Bronchial epithelial cell (primary cell): ENCODE measurements at regions not wholly inside any gene's neighbourhood (a gene's known extent, or its start where the extent isn't known, plus 50 kb on each side); places are given as distances from the start of the nearest gene placed in this dataset.
A peak's percentile ranks its signal among the peaks of the same experiment; 100 is the strongest.

ENCODE experiments used
- DNase-seq: peaks from one replicate; pipeline ENCODE4 v3.0.0-alpha.2; 2010; ENCODE audit warnings: low read depth
- FAIRE-seq: peaks from 2 replicates; lab custom pipeline; 2011; peaks lifted over from hg19 to GRCh38; lab: Jason Lieb, UNC
- H3K27me3 ChIP-seq: 2 replicates; pipeline ENCODE4 v1.5.1; 2011; ENCODE audit warnings: low read length; ENCODE audit not compliant: control insufficient read depth, insufficient read depth
- H3K36me3 ChIP-seq: 2 replicates; pipeline ENCODE4 v1.5.1; 2011; ENCODE audit warnings: low read length; ENCODE audit not compliant: control insufficient read depth, insufficient read depth
- H3K4me3 ChIP-seq: 2 replicates; pipeline ENCODE4 v1.5.1; 2011; ENCODE audit warnings: mild to moderate bottlenecking, low read depth, low read length, control low read depth
- TF ChIP-seq, protein P1 (sequence below): IDR thresholded peaks from 2 replicates; pipeline ENCODE4 v1.5.1; 2011; ENCODE audit warnings: mild to moderate bottlenecking, moderate library complexity, low read length, control low read depth, inconsistent platforms; ENCODE audit not compliant: insufficient read depth, severe bottlenecking

- TF ChIP-seq, protein P1, sequence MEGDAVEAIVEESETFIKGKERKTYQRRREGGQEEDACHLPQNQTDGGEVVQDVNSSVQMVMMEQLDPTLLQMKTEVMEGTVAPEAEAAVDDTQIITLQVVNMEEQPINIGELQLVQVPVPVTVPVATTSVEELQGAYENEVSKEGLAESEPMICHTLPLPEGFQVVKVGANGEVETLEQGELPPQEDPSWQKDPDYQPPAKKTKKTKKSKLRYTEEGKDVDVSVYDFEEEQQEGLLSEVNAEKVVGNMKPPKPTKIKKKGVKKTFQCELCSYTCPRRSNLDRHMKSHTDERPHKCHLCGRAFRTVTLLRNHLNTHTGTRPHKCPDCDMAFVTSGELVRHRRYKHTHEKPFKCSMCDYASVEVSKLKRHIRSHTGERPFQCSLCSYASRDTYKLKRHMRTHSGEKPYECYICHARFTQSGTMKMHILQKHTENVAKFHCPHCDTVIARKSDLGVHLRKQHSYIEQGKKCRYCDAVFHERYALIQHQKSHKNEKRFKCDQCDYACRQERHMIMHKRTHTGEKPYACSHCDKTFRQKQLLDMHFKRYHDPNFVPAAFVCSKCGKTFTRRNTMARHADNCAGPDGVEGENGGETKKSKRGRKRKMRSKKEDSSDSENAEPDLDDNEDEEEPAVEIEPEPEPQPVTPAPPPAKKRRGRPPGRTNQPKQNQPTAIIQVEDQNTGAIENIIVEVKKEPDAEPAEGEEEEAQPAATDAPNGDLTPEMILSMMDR = no peak
- peaks cover 2% of the 10 kb centered on the region for H3K27me3 ChIP-seq
- no peak overlapping the region for H3K4me3 ChIP-seq
- DNase-seq (no peak), FAIRE-seq (no peak)
- H3K36me3 ChIP-seq = no peaks in the 10 kb centered on the region
Measured at GRCh38 chr10:118948786-118949185, 80.7 kb upstream of the NANOS1 start.

DNA sequence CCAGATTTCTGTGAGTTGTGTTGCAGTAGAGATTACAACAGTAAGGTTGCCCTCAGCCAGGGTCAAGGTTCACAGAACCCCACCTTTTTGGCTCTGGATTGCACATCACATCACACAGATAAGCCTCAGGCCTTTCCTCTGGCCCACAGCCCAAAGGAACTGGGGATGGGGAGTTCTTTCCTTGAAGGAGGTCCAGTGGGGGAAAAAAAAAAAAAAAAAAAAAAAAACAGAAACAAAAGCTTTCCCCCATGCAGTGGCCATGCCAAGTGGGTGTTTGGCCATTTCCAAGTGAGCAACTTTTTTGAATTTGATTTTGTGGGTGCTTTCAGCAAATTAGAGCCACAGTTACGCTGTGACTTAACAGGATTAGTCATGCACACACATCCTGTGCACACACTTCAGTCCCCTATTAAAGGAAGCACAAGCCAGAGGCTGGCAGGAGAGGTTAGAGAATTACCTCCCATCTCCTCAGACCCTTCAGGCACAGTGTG is 79.3 kb upstream of the NANOS1 start:
- no peaks in the 10 kb centered on the region for H3K36me3 ChIP-seq
- TF ChIP-seq, protein P1 = no peak
- H3K27me3 ChIP-seq = peaks cover 2% of the 10 kb centered on the region
- FAIRE-seq (no peak), DNase-seq (peak; percentile 67)
- no peak overlapping the region for H3K4me3 ChIP-seq

DNA sequence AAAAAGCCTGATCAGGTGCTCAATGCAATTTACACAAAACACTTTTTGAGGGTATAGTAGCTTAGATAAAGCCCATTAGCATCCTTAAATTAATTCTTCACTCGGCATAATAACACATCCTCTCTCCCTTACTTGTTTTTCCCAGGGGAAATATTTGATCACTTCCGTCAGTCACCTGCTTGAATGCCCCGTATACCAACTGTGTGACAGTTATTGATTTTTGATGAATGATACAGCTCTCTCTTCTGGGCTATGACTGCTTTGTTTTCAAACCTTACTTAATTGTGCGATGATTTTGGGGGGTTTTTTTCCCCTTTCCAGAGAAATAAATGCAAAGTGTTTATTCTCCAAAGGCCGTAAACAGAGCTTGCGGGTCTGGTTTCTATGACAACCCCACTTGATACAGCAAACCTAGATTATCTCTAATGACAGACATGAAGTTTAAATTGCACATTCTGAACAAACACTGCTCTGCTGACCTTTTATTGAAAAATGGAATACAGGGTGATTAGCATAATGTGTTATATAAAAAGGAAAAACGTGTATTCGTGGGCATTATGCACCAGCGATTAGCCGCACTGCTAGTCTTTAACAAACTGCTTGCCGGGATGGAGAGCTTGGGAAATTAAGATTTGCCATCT is 78.4 kb upstream of the NANOS1 start:
- no peak for DNase-seq
- no peak for FAIRE-seq
- H3K4me3 ChIP-seq = no peak overlapping the region
- H3K36me3 ChIP-seq = no peaks in the 10 kb centered on the region
- TF ChIP-seq, protein P1 = no peak
- H3K27me3 ChIP-seq = peaks cover 2% of the 10 kb centered on the region

DNA sequence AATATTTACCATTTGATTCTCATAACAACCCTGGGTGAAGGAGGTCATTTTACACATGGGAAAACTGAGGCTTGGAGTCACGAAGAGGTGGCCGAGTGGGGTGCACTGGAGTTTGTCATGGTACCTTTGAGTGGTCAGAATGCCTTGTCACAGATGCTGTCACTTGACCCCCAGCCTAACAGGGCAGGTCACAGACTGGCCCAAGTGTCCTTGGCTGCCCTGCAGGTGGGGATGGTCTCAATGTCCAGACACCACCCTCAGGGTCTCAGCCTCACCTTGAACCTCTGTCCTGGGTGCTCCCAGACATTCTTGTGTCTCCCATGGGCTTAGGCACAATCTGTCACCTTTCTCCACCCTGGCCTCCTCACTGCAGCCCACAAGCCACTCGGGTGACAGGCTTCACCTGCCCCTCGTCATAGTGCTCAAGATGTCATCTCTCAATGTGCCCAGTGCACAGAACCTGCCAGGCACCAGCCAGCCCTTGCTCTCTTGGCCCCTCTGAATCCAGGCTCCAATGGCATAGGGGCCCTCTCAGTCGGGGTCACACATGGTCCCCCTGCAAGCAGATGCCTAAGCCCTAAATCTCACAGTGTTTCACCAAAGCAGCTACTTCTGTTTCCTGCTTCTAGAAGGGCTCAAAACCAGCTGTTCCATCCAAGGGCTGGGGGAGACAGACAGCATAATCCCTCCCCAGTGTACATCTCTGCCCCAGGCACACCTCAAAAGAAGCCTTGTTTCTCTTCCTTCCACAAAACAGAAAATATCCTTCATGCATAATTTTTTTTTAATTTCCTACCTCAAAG is 76.8 kb upstream of the NANOS1 start:
- no peak for FAIRE-seq
- TF ChIP-seq, protein P1 = no peak
- peaks cover 2% of the 10 kb centered on the region for H3K27me3 ChIP-seq
- no peak overlapping the region for H3K4me3 ChIP-seq
- H3K36me3 ChIP-seq = no peaks in the 10 kb centered on the region
- DNase-seq = no peak

DNA sequence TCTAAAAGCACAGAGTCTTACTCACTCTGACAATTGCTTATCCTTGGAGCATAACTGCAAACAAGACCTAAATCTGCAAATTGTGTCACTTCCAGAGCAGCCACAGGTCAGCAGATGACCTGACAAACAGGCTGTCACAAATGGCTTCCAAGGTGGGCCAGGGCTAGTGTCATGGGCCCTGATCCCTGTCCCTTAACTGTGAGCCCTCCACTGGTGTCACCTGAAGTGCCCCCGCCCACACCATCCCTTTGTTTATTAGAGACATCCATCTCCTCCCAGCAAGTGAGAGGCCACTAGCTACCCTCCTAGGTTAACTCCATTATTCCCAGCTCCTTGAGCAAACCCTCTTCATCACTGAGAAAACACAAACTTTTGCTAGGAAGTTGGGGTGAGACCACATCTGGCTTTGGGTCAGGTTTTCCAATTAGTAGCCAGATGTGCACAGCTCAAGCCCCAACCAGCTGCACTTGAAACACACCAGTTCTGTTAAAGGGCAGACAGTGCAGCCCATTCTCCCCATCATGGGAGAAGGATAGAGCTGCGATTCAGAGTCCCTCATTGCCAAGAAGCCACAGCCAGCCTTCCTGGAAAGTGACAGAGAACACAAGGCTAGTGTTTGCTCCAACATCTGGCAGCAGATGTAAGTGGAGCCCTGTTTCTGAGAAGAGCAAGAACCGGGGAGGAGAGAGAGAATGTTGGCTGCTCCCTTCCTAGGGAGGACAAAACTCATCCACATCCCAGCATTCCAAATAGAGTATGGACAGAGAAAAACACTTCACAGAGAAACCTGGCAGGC is 75.7 kb upstream of the NANOS1 start:
- peaks cover 2% of the 10 kb centered on the region for H3K27me3 ChIP-seq
- DNase-seq = no peak
- FAIRE-seq = no peak
- H3K36me3 ChIP-seq = no peaks in the 10 kb centered on the region
- no peak overlapping the region for H3K4me3 ChIP-seq
- TF ChIP-seq, protein P1 = no peak
